ENCODE measurements at regions not wholly inside any gene's neighbourhood (a gene's known extent, or its start where the extent isn't known, plus 50 kb on each side); places are given as distances from the start of the nearest gene placed in this dataset.

DNA sequence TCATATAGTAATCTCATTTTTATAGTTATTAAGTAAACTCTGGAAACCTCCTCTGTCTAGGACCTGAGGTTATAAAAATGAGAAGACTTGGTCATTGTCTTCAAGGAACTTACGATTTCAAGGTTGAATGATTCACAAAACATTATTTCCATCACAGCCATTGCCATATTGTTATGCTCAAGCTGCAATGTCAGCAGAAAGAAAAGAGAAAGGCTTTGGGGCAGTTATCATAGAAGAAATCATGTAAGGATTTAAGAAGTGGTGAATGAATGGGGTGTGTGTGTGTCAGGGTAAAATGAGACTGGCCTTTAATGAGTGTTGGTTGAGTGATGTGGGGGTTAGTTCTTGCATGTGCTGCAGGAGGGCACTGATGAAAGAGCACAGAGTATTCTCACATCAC lies 346.8 kb downstream of the SQOR start:
- CTCF ChIA-PET = interaction anchor here (0.6 kb wide), 1 partner anchor 13 kb away, joined by 5 read pairs; no protein-coding TSS in a partner anchor
- Mint-ChIP-seq H3K9me3 (peaks cover 17% of the 10 kb centered on the region), H3K36me3 (peaks cover 3% of the 10 kb centered on the region; the same call in 1 of the 2 replicates), H3K27ac (no peak overlapping the region), H3K27me3 (ENCODE audit: low read depth) (no peaks in the 10 kb centered on the region), H3K4me1 (peaks cover 3% of the 10 kb centered on the region), H3K4me3 (no peak overlapping the region)
- DNase-seq (ENCODE audit: low spot score) (no peak), ATAC-seq (no peak)
- no peak for TF ChIP-seq NR3C1 (CRISPR knock-in tag; conservative IDR thresholded peaks at IDR 0.05; ENCODE audit: low read depth)
- TF ChIP-seq ZNF232 (CRISPR knock-in tag; IDR thresholded peaks at IDR 0.05) = no peak
- TF ChIP-seq ZNF423 (CRISPR knock-in tag; IDR thresholded peaks at IDR 0.05) = no peak
- POLR2A ChIA-PET = no interaction called here

DNA sequence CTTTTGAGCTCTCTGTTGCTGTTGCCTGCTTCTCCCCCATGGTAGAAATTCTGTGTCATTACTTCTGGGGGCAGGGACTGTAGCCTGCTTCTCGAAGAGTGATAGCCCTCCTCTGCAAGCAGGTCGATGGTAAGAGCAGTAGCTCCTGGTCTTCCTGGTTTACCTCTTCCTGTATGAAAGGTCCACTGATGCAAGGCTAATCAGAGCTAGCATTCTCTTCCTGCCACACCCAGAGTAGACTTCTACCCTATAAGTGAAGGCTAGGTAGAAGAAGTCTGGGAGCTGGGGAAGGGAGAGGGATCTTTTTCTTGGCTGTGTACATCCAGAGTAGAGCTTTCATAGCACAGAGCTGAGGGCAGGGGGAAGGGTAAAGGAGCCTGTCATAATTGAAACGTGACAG lies 357.0 kb downstream of the SQOR start:
- POLR2A ChIA-PET = no interaction called here
- Mint-ChIP-seq H3K27me3 (ENCODE audit: low read depth) (no peaks in the 10 kb centered on the region), H3K4me3 (no peak overlapping the region), H3K9me3 (peaks cover 20% of the 10 kb centered on the region), H3K36me3 (peaks cover 11% of the 10 kb centered on the region; the same call in 1 of the 2 replicates), H3K4me1 (no peaks in the 10 kb centered on the region), H3K27ac (no peak overlapping the region)
- DNase-seq (ENCODE audit: low spot score) (no peak), ATAC-seq (no peak)
- CTCF ChIA-PET = interaction anchor here (0.8 kb wide), 1 partner anchor 203 kb away, joined by 3 read pairs; no protein-coding TSS in a partner anchor
- no peak for TF ChIP-seq NFYB (CRISPR knock-in tag; conservative IDR thresholded peaks at IDR 0.05; ENCODE audit: low read depth)
- no peak for TF ChIP-seq NR3C1 (CRISPR knock-in tag; conservative IDR thresholded peaks at IDR 0.05; ENCODE audit: low read depth)
- TF ChIP-seq ZBTB21 (CRISPR knock-in tag; IDR thresholded peaks at IDR 0.05; ENCODE audit: borderline replicate concordance) = no peak
- TF ChIP-seq, protein P1, sequence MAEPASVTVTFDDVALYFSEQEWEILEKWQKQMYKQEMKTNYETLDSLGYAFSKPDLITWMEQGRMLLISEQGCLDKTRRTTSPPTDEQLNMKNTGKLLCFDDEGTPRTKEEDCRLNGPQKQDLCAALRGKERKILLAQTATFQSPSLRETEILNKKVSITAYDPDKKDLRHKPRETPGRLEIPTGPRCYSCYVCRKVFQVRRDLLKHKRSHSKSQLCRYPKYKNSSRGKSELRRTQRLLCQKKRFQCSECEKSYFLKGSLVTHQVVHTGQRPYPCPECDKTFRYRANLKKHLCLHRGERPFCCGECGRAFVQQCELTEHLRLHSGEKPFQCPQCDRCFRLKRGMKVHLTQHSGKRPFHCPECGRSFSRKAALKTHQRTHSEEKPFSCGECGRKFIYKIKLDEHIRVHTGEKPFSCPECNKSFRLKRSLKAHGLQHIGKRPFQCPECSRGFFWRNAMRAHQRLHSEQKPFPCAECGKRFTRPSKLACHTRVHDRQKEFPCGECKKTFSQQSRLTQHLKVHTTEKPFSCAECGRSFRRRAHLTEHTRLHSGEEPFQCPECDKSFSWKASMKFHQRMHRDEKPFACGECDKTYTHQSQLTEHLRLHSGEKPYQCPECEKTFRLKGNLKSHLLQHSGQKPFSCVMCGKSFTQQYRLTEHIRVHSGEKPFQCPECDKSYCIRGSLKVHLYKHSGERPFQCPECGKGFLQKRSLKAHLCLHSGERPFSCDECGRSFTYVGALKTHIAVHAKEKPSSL (CRISPR knock-in tag; conservative IDR thresholded peaks at IDR 0.05) = no peak
- no peak for TF ChIP-seq ZNF416 (CRISPR knock-in tag; IDR thresholded peaks at IDR 0.05)
- TF ChIP-seq, protein P2, sequence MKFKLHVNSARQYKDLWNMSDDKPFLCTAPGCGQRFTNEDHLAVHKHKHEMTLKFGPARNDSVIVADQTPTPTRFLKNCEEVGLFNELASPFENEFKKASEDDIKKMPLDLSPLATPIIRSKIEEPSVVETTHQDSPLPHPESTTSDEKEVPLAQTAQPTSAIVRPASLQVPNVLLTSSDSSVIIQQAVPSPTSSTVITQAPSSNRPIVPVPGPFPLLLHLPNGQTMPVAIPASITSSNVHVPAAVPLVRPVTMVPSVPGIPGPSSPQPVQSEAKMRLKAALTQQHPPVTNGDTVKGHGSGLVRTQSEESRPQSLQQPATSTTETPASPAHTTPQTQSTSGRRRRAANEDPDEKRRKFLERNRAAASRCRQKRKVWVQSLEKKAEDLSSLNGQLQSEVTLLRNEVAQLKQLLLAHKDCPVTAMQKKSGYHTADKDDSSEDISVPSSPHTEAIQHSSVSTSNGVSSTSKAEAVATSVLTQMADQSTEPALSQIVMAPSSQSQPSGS (CRISPR knock-in tag; IDR thresholded peaks at IDR 0.05; ENCODE audit: borderline replicate concordance, low read depth) = no peak
- no peak for TF ChIP-seq GABPB1 (CRISPR knock-in tag; IDR thresholded peaks at IDR 0.05)
- no peak for TF ChIP-seq EMX1 (CRISPR knock-in tag; IDR thresholded peaks at IDR 0.05)
- TF ChIP-seq, protein P3, sequence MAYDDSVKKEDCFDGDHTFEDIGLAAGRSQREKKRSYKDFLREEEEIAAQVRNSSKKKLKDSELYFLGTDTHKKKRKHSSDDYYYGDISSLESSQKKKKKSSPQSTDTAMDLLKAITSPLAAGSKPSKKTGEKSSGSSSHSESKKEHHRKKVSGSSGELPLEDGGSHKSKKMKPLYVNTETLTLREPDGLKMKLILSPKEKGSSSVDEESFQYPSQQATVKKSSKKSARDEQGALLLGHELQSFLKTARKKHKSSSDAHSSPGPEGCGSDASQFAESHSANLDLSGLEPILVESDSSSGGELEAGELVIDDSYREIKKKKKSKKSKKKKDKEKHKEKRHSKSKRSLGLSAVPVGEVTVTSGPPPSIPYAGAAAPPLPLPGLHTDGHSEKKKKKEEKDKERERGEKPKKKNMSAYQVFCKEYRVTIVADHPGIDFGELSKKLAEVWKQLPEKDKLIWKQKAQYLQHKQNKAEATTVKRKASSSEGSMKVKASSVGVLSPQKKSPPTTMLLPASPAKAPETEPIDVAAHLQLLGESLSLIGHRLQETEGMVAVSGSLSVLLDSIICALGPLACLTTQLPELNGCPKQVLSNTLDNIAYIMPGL (CRISPR knock-in tag; IDR thresholded peaks at IDR 0.05) = no peak
- no peak for TF ChIP-seq SP1 (CRISPR knock-in tag; conservative IDR thresholded peaks at IDR 0.05)
- no peak for TF ChIP-seq ZNF232 (CRISPR knock-in tag; IDR thresholded peaks at IDR 0.05)
- no peak for TF ChIP-seq ELF4 (CRISPR knock-in tag; IDR thresholded peaks at IDR 0.05; ENCODE audit: low read depth)
- TF ChIP-seq MYBL2 (CRISPR knock-in tag; IDR thresholded peaks at IDR 0.05) = no peak
- TF ChIP-seq JUN (CRISPR knock-in tag; IDR thresholded peaks at IDR 0.05) = no peak
- TF ChIP-seq CREM (CRISPR knock-in tag; IDR thresholded peaks at IDR 0.05) = no peak
- TF ChIP-seq, protein P4, sequence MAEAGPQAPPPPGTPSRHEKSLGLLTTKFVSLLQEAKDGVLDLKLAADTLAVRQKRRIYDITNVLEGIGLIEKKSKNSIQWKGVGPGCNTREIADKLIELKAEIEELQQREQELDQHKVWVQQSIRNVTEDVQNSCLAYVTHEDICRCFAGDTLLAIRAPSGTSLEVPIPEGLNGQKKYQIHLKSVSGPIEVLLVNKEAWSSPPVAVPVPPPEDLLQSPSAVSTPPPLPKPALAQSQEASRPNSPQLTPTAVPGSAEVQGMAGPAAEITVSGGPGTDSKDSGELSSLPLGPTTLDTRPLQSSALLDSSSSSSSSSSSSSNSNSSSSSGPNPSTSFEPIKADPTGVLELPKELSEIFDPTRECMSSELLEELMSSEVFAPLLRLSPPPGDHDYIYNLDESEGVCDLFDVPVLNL (CRISPR knock-in tag; IDR thresholded peaks at IDR 0.05; ENCODE audit: borderline replicate concordance, low read depth) = no peak
- no peak for TF ChIP-seq ZNF396 (CRISPR knock-in tag; IDR thresholded peaks at IDR 0.05; ENCODE audit: borderline replicate concordance)

Data from WTC11 (cell line).